Prostate gland (tissue), 2 donors: ENCODE measurements at regions not wholly inside any gene's neighbourhood (a gene's known extent, or its start where the extent isn't known, plus 50 kb on each side); places are given as distances from the start of the nearest gene placed in this dataset.

Experiments used
- POLR2AphosphoS5 ChIP-seq: sonication (generic); formaldehyde crosslinking; IDR thresholded peaks from one replicate; pipeline ENCODE4 v1.6.1; 2017; ENCODE audit warnings: antibody characterized with exemption
- TF ChIP-seq, protein P1 (sequence below), 4 experiments: fragments of 200-600 bp in 2 of 4; fragments of 450-650 bp in 2 of 4; sonication (generic) in 2 of 4; IDR thresholded peaks; 1 replicate in 3 of 4; 2 replicates in 1 of 4; pipeline ENCODE4 v1.5.1; 2016 to 2019; ENCODE audit warnings: antibody characterized with exemption in 4 of 4, mild to moderate bottlenecking in 2 of 4, moderate library complexity in 2 of 4

DNA sequence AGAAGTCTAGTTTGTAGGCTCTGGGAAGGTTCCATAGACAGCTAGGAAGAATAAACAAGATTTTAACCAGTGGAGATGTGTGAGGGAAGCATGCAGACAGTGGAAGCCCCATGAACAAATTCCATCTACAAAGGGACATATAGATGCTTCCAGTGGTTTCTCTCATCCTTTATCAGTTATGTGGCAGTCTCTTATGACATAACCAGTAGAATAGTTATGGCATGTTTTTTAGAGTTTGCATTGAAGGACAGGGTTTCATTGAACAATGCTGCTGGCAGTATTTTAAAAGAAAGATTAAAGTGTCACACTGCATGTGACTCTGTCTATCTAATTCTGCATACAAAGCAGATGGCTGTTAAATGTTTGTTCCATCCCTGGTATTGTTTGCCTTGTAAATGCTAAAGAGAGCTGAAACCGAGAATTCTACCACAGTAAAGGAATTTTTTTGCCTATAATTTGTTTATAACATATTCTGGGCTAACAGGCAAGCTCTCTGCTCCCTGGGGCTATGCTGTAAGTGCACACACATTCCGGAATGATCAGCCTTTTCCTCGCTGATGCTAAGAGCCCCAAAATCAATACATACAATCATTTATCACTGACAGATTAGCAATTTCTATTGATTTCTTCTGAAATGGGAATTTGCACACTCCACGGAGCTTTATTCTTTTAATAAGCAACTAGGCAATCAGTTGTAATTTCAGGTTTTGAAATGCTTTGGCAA lies 76.8 kb upstream of the PELI1 start:
- TF ChIP-seq, protein P1, sequence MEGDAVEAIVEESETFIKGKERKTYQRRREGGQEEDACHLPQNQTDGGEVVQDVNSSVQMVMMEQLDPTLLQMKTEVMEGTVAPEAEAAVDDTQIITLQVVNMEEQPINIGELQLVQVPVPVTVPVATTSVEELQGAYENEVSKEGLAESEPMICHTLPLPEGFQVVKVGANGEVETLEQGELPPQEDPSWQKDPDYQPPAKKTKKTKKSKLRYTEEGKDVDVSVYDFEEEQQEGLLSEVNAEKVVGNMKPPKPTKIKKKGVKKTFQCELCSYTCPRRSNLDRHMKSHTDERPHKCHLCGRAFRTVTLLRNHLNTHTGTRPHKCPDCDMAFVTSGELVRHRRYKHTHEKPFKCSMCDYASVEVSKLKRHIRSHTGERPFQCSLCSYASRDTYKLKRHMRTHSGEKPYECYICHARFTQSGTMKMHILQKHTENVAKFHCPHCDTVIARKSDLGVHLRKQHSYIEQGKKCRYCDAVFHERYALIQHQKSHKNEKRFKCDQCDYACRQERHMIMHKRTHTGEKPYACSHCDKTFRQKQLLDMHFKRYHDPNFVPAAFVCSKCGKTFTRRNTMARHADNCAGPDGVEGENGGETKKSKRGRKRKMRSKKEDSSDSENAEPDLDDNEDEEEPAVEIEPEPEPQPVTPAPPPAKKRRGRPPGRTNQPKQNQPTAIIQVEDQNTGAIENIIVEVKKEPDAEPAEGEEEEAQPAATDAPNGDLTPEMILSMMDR (IDR thresholded peaks at IDR 0.05) = no peak
- TF ChIP-seq POLR2AphosphoS5 = no peak
